NCI-H2227 treated with DMSO at 0.1 percent for 48 hours (cell line): ENCODE measurements at regions not wholly inside any gene's neighbourhood (a gene's known extent, or its start where the extent isn't known, plus 50 kb on each side); places are given as distances from the start of the nearest gene placed in this dataset.
"Not testable (repeated sequence)": the region's sequence is repeated elsewhere in the genome, so short reads cannot be mapped to it uniquely, and the experiment has no call there.

ENCODE experiments used
- DNase-seq: peaks from one replicate; lab custom pipeline; 2025; lab: John Stamatoyannopoulos, UW

GRCh38 chr4:124053872-124054538, 657.4 kb downstream of the SPRY1 start:
- no peak for DNase-seq

GRCh38 chr4:124055336-124055735, 657.2 kb downstream of the ANKRD50 start:
- DNase-seq = no peak

GRCh38 chr4:124055896-124056295, 656.6 kb downstream of the ANKRD50 start:
- DNase-seq = no peak

- DNase-seq = no peak
These were observed 652.1 kb downstream of the ANKRD50 start for GRCh38 chr4:124060261-124060918.

GRCh38 chr4:124061413-124061812, 651.1 kb downstream of the ANKRD50 start:
- no peak for DNase-seq

- no peak for DNase-seq
These were observed 647.1 kb downstream of the ANKRD50 start for GRCh38 chr4:124065422-124065821.

GRCh38 chr4:124065936-124066335, 646.6 kb downstream of the ANKRD50 start:
- no peak for DNase-seq

GRCh38 chr4:124066595-124066994, 645.9 kb downstream of the ANKRD50 start:
- DNase-seq = no peak

- DNase-seq = no peak
These were observed 645.5 kb downstream of the ANKRD50 start for GRCh38 chr4:124067046-124067445.

GRCh38 chr4:124070688-124071484, 641.6 kb downstream of the ANKRD50 start:
- DNase-seq = no peak

- not testable (repeated sequence) for DNase-seq
These were observed 637.3 kb downstream of the ANKRD50 start for GRCh38 chr4:124075276-124075675.

GRCh38 chr4:124079174-124079780, 633.3 kb downstream of the ANKRD50 start:
- DNase-seq = no peak

- no peak for DNase-seq
These were observed 628.8 kb downstream of the ANKRD50 start for GRCh38 chr4:124083711-124084110.

- DNase-seq = no peak
These were observed 626.9 kb downstream of the ANKRD50 start for GRCh38 chr4:124085561-124086180.

GRCh38 chr4:124090021-124090420, 622.5 kb downstream of the ANKRD50 start:
- no peak for DNase-seq

- no peak for DNase-seq
These were observed 620.4 kb downstream of the ANKRD50 start for GRCh38 chr4:124092101-124092500.

- no peak for DNase-seq
These were observed 620.0 kb downstream of the ANKRD50 start for GRCh38 chr4:124092541-124092984.

GRCh38 chr4:124095621-124096020, 616.9 kb downstream of the ANKRD50 start:
- DNase-seq = no peak

GRCh38 chr4:124096290-124096689, 616.2 kb downstream of the ANKRD50 start:
- no peak for DNase-seq

- no peak for DNase-seq
These were observed 615.1 kb downstream of the ANKRD50 start for GRCh38 chr4:124097447-124097846.

GRCh38 chr4:124104101-124104500, 608.4 kb downstream of the ANKRD50 start:
- no peak for DNase-seq

- no peak for DNase-seq
These were observed 607.9 kb downstream of the ANKRD50 start for GRCh38 chr4:124104628-124105027.
